ENCODE measurements at regions not wholly inside any gene's neighbourhood (a gene's known extent, or its start where the extent isn't known, plus 50 kb on each side); places are given as distances from the start of the nearest gene placed in this dataset.

- H4K20me1 ChIP-seq (ENCODE audit: insufficient read depth, low read length): no peaks in the 10 kb centered on the region
- peak; percentile 59 for DNase-seq (ENCODE audit: insufficient read length, low spot score, missing footprints)
- no peaks in the 10 kb centered on the region for H3K79me2 ChIP-seq (ENCODE audit: insufficient read depth, low read length)
- H2AFZ ChIP-seq (ENCODE audit: low read length): peak overlapping the region; percentile 21
- H3K27me3 ChIP-seq (ENCODE audit: insufficient read depth, low read length): no peaks in the 10 kb centered on the region
- H3K4me1 ChIP-seq (ENCODE audit: insufficient read depth, low read length): no peaks in the 10 kb centered on the region
- no peaks in the 10 kb centered on the region for H3K9me3 ChIP-seq (ENCODE audit: low read depth, low read length)
- H3K4me3 ChIP-seq (ENCODE audit: insufficient read depth, low read length): no peak overlapping the region
- H3K27ac ChIP-seq (ENCODE audit: low read depth, low read length): no peak overlapping the region
- no peak for TF ChIP-seq CTCF (IDR thresholded peaks at IDR 0.05; ENCODE audit: extremely low read depth, low read depth, low read length)
- H3K4me2 ChIP-seq (ENCODE audit: insufficient read depth, low read length): peak overlapping the region; percentile 33
- no peaks in the 10 kb centered on the region for H3K36me3 ChIP-seq (ENCODE audit: insufficient read depth, low read length)
These were observed 360.1 kb downstream of the SAMD5 start for GRCh38 chr6:147868427-147869190.

GRCh38 chr6:147869201-147869600 lies 360.7 kb downstream of the SAMD5 start:
- Histone ChIP-seq H3K79me2 (ENCODE audit: insufficient read depth, low read length) (no peaks in the 10 kb centered on the region), H3K27ac (ENCODE audit: low read depth, low read length) (no peak overlapping the region), H4K20me1 (ENCODE audit: insufficient read depth, low read length) (no peaks in the 10 kb centered on the region), H3K4me3 (ENCODE audit: insufficient read depth, low read length) (no peak overlapping the region), H3K4me2 (ENCODE audit: insufficient read depth, low read length) (peak overlapping the region; percentile 33), H3K4me1 (ENCODE audit: insufficient read depth, low read length) (no peaks in the 10 kb centered on the region), H2AFZ (ENCODE audit: low read length) (peak overlapping the region; percentile 21), H3K36me3 (ENCODE audit: insufficient read depth, low read length) (no peaks in the 10 kb centered on the region), H3K27me3 (ENCODE audit: insufficient read depth, low read length) (no peaks in the 10 kb centered on the region), H3K9me3 (ENCODE audit: low read depth, low read length) (no peaks in the 10 kb centered on the region)
- DNase-seq (ENCODE audit: insufficient read length, low spot score, missing footprints): no peak
- TF ChIP-seq CTCF (IDR thresholded peaks at IDR 0.05; ENCODE audit: extremely low read depth, low read depth, low read length): no peak

- DNase-seq (ENCODE audit: insufficient read length, low spot score, missing footprints): no peak
- no peak overlapping the region for H3K27ac ChIP-seq (ENCODE audit: low read depth, low read length)
- TF ChIP-seq CTCF (IDR thresholded peaks at IDR 0.05; ENCODE audit: extremely low read depth, low read depth, low read length): no peak
These were observed 361.4 kb downstream of the SAMD5 start for GRCh38 chr6:147869869-147870268.

GRCh38 chr6:147870506-147871110 lies 362.1 kb downstream of the SAMD5 start:
- no peaks in the 10 kb centered on the region for H3K9me3 ChIP-seq (ENCODE audit: low read depth, low read length)
- no peaks in the 10 kb centered on the region for H3K27me3 ChIP-seq (ENCODE audit: insufficient read depth, low read length)
- no peak for TF ChIP-seq CTCF (IDR thresholded peaks at IDR 0.05; ENCODE audit: extremely low read depth, low read depth, low read length)
- no peak overlapping the region for H3K4me2 ChIP-seq (ENCODE audit: insufficient read depth, low read length)
- DNase-seq (ENCODE audit: insufficient read length, low spot score, missing footprints): no peak
- H2AFZ ChIP-seq (ENCODE audit: low read length): no peak overlapping the region
- H3K4me1 ChIP-seq (ENCODE audit: insufficient read depth, low read length): no peaks in the 10 kb centered on the region
- H4K20me1 ChIP-seq (ENCODE audit: insufficient read depth, low read length): no peaks in the 10 kb centered on the region
- H3K36me3 ChIP-seq (ENCODE audit: insufficient read depth, low read length): no peaks in the 10 kb centered on the region
- no peaks in the 10 kb centered on the region for H3K79me2 ChIP-seq (ENCODE audit: insufficient read depth, low read length)
- H3K27ac ChIP-seq (ENCODE audit: low read depth, low read length): no peak overlapping the region
- no peak overlapping the region for H3K4me3 ChIP-seq (ENCODE audit: insufficient read depth, low read length)

More at GRCh38 chr6:147869869-147870268, 361.4 kb downstream of the SAMD5 start:
- Histone ChIP-seq H3K4me3 (ENCODE audit: insufficient read depth, low read length) (no peak overlapping the region), H3K27me3 (ENCODE audit: insufficient read depth, low read length) (no peaks in the 10 kb centered on the region), H3K36me3 (ENCODE audit: insufficient read depth, low read length) (no peaks in the 10 kb centered on the region), H2AFZ (ENCODE audit: low read length) (no peak overlapping the region), H3K79me2 (ENCODE audit: insufficient read depth, low read length) (no peaks in the 10 kb centered on the region), H4K20me1 (ENCODE audit: insufficient read depth, low read length) (no peaks in the 10 kb centered on the region), H3K4me1 (ENCODE audit: insufficient read depth, low read length) (no peaks in the 10 kb centered on the region), H3K9me3 (ENCODE audit: low read depth, low read length) (no peaks in the 10 kb centered on the region), H3K4me2 (ENCODE audit: insufficient read depth, low read length) (no peak overlapping the region)

Data from osteoblast (primary cell).